LNCAP (cell line): ENCODE measurements at regions not wholly inside any gene's neighbourhood (a gene's known extent, or its start where the extent isn't known, plus 50 kb on each side); places are given as distances from the start of the nearest gene placed in this dataset.

Experiments used
- TF ChIP-seq, protein P1 (sequence below): fragments of 450-650 bp; IDR thresholded peaks from 2 replicates; pipeline ENCODE4 v1.5.1; 2017; ENCODE audit warnings: mild to moderate bottlenecking

DNA sequence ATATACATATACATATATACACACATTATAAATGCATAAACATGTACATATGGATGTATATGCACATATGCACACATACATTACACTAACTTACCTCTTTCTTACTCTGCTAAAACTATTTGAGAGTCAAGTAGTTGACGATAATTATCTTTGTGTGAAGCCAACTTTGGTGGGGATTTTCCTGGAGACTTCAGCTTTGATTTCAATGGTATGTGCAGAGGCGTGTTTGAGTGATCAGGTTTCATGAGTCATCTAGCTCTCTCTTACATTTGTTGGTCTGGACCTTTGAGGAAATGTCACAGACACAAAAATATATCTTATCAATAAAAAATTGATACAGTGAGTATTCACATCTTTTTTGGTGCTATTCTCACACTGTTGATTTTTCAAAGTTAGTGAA lies 769.1 kb upstream of the LUZP2 start:
- TF ChIP-seq, protein P1, sequence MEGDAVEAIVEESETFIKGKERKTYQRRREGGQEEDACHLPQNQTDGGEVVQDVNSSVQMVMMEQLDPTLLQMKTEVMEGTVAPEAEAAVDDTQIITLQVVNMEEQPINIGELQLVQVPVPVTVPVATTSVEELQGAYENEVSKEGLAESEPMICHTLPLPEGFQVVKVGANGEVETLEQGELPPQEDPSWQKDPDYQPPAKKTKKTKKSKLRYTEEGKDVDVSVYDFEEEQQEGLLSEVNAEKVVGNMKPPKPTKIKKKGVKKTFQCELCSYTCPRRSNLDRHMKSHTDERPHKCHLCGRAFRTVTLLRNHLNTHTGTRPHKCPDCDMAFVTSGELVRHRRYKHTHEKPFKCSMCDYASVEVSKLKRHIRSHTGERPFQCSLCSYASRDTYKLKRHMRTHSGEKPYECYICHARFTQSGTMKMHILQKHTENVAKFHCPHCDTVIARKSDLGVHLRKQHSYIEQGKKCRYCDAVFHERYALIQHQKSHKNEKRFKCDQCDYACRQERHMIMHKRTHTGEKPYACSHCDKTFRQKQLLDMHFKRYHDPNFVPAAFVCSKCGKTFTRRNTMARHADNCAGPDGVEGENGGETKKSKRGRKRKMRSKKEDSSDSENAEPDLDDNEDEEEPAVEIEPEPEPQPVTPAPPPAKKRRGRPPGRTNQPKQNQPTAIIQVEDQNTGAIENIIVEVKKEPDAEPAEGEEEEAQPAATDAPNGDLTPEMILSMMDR: no peak

DNA sequence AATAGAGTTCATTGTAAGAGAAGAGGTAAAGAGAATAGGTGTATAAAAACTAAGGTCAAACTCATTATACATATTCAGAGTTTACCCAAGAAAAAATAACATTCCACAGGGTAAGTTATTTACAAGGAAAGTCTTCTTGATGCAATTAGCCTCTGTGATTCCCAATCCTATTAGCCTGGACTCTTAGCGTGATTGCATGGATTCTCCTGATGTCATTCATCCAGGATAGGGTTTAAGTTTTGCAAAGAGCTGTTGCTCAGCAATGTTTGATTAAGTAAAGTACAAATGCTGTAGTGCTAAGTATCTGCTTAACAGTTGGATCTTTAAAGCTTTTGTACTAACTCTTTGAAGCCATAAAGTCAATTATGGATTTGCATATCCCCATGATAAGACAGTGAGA lies 767.8 kb upstream of the LUZP2 start:
- TF ChIP-seq, protein P1: no peak

DNA sequence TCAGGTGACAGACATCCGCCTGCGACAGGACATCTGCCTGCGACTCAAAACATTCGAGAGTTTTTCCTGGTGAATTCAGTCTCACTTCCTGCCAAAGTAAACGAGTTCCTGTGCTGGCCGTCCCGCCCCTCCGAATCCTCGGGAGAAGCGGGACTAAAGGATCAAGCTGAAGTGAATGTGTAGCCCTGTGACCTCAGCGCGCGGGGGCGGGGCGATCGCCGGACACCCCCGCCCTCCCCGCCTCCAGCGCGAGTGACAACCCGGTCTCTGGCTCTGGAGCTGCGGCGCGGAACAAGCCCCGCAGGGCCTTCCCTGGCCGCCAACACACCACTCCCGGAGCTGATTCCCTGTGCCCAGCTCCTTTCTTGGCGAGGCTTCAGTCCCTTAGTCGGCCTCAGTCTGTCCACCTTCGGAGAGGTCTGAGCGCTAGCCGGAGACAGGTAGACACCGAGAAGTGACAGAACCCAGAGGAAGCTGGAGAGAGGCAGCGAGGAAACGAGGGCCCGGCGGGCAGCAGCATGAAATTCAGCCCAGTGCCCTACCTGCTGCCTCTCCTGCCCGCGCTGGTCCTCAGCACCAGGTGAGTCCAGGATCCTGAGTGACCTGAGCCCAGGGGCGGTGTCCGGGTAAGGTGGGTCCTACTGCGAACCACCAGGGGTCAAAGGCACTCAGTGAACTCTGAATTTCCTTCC lies 766.4 kb upstream of the LUZP2 start:
- TF ChIP-seq, protein P1: no peak

DNA sequence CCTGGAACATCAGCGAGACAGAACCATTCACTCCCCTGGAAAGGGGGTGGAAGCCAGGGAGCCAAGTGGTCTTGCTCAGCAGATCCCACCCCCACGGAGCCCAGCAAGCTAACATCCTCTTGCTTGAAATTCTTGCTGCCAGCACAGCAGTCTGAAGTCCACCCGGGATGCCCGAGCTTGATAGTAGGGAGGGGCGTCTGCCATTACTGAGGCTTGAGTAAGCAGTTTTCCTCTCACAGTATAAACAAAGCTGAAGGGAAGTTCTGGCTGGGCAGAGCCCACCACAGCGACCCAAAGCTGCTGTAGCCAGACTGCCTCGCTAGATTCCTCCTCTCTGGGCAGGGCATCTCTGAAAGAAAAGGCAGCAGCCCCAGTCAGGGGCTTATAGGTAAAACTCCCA lies 764.8 kb upstream of the LUZP2 start:
- TF ChIP-seq, protein P1: no peak

DNA sequence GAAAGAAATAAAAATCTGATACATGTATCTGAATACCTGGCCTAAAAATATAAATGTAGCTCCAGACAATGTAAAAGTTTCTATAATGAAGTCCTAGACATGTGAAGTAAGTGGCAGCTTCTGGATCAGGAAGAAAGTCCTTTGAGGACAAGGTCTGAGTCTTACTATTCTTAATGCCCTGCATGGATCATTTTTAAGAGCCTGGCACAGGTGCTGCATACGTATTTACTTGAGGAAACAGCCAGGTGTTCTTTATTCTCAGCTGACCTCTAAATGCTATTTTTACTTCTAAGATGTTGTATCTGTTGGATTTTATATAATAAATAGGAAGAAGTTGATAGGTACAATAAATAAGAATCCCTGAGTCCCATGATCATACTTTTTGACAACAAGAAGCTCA lies 750.0 kb upstream of the LUZP2 start:
- TF ChIP-seq, protein P1: no peak

DNA sequence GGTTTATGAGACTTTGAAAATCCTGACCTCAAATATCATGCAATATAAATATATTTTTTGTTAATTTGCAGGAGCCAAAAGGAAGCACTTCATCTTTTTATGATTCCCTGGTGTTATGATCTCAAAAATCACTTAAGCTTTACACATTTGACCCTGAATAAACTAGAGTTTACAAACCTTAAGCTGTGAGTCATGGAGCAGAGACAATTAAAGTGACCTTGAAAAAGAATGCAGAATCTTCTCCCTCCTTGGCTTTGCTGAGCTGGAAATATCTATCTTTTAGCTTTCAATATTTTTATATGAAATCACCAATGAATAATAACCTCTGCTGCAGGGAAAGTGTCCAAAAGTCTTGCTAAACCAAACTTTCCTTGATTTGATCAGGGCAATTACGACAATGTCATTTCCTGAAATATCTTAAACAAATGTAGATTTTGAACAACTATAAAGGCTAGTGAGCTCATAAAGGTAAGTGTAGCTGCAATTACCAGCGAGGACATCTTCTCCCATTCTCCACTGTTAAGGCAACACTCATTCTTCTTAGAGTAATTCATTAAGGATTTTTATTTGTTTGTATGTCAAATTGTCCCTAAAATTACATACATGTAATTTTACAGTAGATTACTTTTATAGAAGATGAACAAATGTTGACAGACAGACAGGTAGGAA lies 747.0 kb upstream of the LUZP2 start:
- TF ChIP-seq, protein P1: no peak

DNA sequence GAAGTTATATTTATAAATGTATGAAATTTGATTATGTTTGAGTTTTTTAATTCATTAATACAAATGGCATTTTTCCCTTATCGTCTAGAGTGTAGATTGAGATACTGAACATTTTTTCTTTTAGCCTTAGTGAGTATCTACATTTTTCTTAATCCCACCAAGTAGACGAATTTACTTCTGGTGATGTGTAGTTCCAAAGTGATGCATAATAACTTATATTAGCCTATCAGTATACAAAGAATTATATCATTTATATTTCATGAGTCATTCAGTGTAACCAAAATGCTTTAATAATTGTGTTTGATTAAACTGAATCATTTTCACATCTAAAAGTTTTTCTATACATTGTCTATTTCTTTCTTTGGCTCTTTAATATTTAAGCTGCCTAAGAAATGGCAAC lies 745.6 kb upstream of the LUZP2 start:
- TF ChIP-seq, protein P1: no peak
